AG04449 (cell line): ENCODE measurements at regions not wholly inside any gene's neighbourhood (a gene's known extent, or its start where the extent isn't known, plus 50 kb on each side); places are given as distances from the start of the nearest gene placed in this dataset.

ENCODE experiments used
- CTCF ChIA-PET: fragments of 350-600 bp; formaldehyde crosslinking; extraction: SDS; loops from one replicate; lab custom pipeline; 2021; ENCODE audit warnings: antibody characterized with exemption; lab: Yijun Ruan, JAX
- POLR2A ChIA-PET: fragments of 400-600, 350-600 bp; formaldehyde crosslinking; extraction: SDS; loops from one replicate; lab custom pipeline; 2020; ENCODE audit warnings: antibody characterized with exemption, inconsistent platforms; lab: Yijun Ruan, JAX
- DNase-seq: peaks from one replicate; pipeline ENCODE4 v3.0.0-alpha.2; 2010; ENCODE audit warnings: low read depth, low spot score
- H3K4me3 ChIP-seq: 2 replicates; pipeline ENCODE4 v1.5.1; 2011; ENCODE audit warnings: low read depth, mild to moderate bottlenecking, control low read depth, low read length
- TF ChIP-seq, protein P1 (sequence below): IDR thresholded peaks from one replicate; pipeline ENCODE4 v1.5.1; 2011; ENCODE audit warnings: mild to moderate bottlenecking, moderate library complexity, low read length, control low read depth, inconsistent platforms; ENCODE audit not compliant: insufficient read depth; ENCODE audit errors: missing control alignments

DNA sequence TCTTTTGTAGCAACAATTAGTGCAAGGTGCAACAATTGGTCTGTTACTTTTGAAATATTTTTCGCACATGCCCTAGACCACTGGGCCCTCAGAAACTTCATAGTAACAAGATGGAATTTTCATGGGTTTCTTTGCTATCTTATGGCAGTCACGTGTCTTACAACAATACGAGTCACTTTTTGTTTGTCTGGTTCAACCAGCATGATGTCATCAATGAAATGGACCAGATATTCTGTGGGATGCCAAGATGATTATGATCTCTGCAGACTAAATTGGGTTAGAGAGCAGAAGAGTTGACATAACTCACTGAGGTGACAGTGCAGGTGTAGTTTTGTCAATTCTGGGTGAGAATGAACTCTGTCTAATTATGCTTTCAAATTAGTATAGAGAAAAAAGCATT is 239.6 kb upstream of the RIOK2 start:
- no peak overlapping the region for H3K4me3 ChIP-seq
- ChIA-PET CTCF (interaction anchor here (3.7 kb wide), 1 partner anchor 112 kb away, joined by 20 read pairs; no protein-coding TSS in a partner anchor), POLR2A (no interaction called here)
- TF ChIP-seq, protein P1, sequence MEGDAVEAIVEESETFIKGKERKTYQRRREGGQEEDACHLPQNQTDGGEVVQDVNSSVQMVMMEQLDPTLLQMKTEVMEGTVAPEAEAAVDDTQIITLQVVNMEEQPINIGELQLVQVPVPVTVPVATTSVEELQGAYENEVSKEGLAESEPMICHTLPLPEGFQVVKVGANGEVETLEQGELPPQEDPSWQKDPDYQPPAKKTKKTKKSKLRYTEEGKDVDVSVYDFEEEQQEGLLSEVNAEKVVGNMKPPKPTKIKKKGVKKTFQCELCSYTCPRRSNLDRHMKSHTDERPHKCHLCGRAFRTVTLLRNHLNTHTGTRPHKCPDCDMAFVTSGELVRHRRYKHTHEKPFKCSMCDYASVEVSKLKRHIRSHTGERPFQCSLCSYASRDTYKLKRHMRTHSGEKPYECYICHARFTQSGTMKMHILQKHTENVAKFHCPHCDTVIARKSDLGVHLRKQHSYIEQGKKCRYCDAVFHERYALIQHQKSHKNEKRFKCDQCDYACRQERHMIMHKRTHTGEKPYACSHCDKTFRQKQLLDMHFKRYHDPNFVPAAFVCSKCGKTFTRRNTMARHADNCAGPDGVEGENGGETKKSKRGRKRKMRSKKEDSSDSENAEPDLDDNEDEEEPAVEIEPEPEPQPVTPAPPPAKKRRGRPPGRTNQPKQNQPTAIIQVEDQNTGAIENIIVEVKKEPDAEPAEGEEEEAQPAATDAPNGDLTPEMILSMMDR: no peak
- DNase-seq: no peak

DNA sequence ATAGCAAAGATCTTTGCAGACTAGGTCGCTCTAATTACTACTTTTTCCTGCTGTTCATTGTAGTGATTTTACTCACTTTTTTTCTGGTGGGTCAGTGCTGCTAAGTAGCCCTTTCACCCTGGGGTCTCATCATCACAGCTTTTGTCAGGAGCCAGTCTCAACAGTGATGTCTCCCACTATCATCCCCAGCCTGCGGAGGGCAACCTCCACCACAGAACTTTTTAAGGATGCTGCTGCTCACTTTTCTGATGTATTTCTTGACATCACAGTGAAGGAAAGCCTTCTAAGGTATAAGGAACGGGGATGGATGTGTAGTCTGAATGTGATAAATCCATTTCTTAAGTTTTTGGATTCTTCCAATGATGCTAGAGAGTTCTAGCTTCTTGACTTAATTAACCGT is 242.5 kb upstream of the RIOK2 start:
- ChIA-PET POLR2A (no interaction called here), CTCF (interaction anchor here (0.7 to 3.7 kb wide), 5 partner anchors 8 to 1404 kb away, joined by 3 to 20 read pairs (median 3); no protein-coding TSS in a partner anchor)
- no peak for DNase-seq
- no peak overlapping the region for H3K4me3 ChIP-seq
- TF ChIP-seq, protein P1: peak; percentile 38

DNA sequence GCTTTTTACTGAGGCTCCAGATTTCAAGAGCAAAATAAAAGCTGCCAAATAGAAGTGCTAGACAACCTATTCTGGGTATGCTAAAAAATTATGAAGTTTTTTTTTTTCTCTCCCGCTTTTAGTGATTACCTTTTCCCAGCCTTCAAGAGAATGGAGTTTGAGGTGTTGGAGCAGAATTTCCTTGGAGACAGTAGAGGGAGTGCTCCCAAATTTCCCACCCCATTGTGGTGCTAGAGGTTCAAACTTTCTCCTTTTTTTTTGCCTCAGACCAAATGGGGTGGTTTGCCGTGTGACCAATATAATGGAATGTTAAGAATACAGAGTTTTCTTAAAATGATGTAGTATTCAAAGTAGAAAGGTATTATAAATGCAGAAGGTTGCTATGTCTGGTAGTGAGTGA is 244.2 kb upstream of the RIOK2 start:
- ChIA-PET CTCF (interaction anchor here (1.7 kb wide), 1 partner anchor 9 kb away, joined by 6 read pairs; no protein-coding TSS in a partner anchor), POLR2A (no interaction called here)
- H3K4me3 ChIP-seq: no peak overlapping the region
- DNase-seq: no peak
- TF ChIP-seq, protein P1: no peak

DNA sequence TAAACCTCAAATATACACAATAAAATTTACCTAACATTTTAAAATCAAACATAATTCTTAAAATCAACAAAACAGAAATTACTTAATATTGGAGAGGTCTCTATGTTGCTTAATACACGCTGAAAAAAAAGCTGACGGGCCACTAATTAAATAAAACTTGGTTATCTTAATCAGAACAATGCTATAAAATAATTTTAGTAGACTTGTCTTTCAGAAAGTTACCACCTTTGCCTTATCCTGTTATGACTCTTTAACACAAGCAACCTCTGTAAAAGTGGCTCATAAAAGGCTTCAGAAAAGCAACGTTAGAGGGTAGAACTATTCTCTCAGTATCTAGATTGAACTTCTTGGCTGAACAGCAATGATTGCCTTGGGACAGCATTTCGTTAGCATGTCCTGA is 251.0 kb upstream of the RIOK2 start:
- DNase-seq: no peak
- TF ChIP-seq, protein P1: no peak
- ChIA-PET POLR2A (no interaction called here), CTCF (no interaction called here)
- no peak overlapping the region for H3K4me3 ChIP-seq

DNA sequence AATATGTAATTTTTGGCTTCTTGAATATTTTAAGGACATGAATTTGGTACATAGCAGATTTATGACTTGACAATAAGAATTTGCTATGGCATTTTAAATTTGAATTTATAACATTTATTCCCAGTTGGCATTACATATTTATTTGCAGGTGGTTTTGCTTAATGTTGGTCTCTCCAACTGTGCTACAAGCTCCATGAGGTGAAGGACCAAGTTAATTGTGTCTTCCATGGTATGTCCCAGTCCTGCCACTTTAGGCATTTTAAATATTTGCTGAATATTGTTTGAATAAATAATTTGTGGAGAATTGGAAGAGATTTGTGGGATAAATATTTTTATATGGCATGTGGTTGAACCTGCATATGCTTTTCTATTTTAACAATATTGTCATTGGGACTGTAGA is 253.4 kb upstream of the RIOK2 start:
- TF ChIP-seq, protein P1: no peak
- no peak for DNase-seq
- ChIA-PET CTCF (no interaction called here), POLR2A (no interaction called here)
- no peak overlapping the region for H3K4me3 ChIP-seq

DNA sequence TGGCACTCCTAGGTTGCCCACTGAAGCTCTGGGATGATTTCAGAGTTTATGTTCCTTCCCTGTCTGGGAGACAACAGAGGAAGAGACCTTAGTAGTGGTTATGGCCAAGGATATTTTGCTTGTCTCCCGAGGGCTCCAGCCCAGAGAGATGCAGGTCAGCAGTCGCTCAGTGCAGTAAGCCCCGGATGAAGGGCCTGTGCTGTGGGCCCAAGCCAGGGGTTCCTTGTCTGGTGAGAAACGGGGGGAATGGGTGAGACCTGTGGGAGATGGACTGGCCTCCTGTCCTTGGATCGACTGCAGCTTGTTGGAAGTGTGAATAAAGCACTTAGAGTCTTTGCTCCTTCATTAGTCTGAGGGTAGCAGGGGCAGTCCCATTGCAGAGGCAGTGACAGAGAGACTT is 260.7 kb upstream of the RIOK2 start:
- CTCF ChIA-PET: no interaction called here
- no peak overlapping the region for H3K4me3 ChIP-seq
- DNase-seq: no peak
- TF ChIP-seq, protein P1: no peak
- POLR2A ChIA-PET: no interaction called here
